Motor neuron (in vitro differentiated cells): ENCODE measurements at regions not wholly inside any gene's neighbourhood (a gene's known extent, or its start where the extent isn't known, plus 50 kb on each side); places are given as distances from the start of the nearest gene placed in this dataset.

Experiments used
- ATAC-seq, 8 experiments: fragments of 200-7000 bp; cut with Tn5 transposase; replicated peaks in 6 of 8; 2 replicates each; pipeline ENCODE4 v1.8.0; 2021; ENCODE audit warnings: mild to moderate bottlenecking in 8 of 8, moderate library complexity in 8 of 8
- H3K27ac ChIP-seq, 2 donors: fragments of 250-450 bp; sonication (Bioruptor Pico); 2 replicates each; pipeline ENCODE4 v1.9.0; 2021; ENCODE audit warnings: antibody characterized with exemption in 2 of 2, mild to moderate bottlenecking in 2 of 2, moderate library complexity in 1 of 2
- H3K4me1 ChIP-seq, 2 donors: fragments of 250-450 bp; sonication (Bioruptor Pico); replicated peaks in 1 of 2; 2 replicates each; pipeline ENCODE4 v1.6.1; 2021; ENCODE audit warnings: antibody characterized with exemption in 2 of 2, mild to moderate bottlenecking in 2 of 2, moderate library complexity in 1 of 2
- H3K4me3 ChIP-seq, 5 donors: fragments of 250-450 bp; sonication (Bioruptor Pico); 2 replicates each; pipeline ENCODE4 v1.9.0; 2021; ENCODE audit warnings: antibody characterized with exemption in 5 of 5, mild to moderate bottlenecking in 5 of 5, moderate library complexity in 4 of 5
- WGBS, 10 experiments: fragments of 450-650 bp; shearing (Covaris generic); methylation state at CpG; one replicate each; pipeline ENCODE4 v1.0.0; 2022; 5-methylcytosine and 5-hydroxymethylcytosine counted together
- in situ Hi-C, 9 experiments: fragments of 400-800 bp; cut with MboI; loops; one replicate each; pipeline ENCODE4 v1.15.0; 2021; ENCODE audit warnings: low sequenced_read_pairs in 9 of 9, low pct_unique_long_range_greater_than_20kb in 2 of 9; ENCODE audit not compliant: unreplicated experiment in 9 of 9

GRCh38 chr13:79108914-79109643, 297.0 kb downstream of the RBM26 start:
- in situ Hi-C loops = no loop called here
- 9 to 90% (median 66%) methylated on average over 1 of the region's 1 CpG; no CpG with 5 or more reads in 2 of the 10 experiments for WGBS, 10 experiments
- no peak for ATAC-seq

GRCh38 chr13:79098596-79098995, 307.5 kb downstream of the RBM26 start:
- ATAC-seq = peak in 2 of 8 experiments; percentile 30 to 53
- WGBS, 10 experiments = 0 to 100% (median 43%) methylated on average over 1 to 4 of the region's 4 CpGs
- in situ Hi-C loops = no loop called here

More at GRCh38 chr13:79108914-79109643, 297.0 kb downstream of the RBM26 start:
- Histone ChIP-seq H3K27ac (no peak overlapping the region), H3K4me1 (no peaks in the 10 kb centered on the region), H3K4me3 (no peak overlapping the region)

GRCh38 chr13:79097201-79097600, 308.9 kb downstream of the RBM26 start:
- 0 to 100% (median 80%) methylated on average over 1 of the region's 1 CpG; no CpG with 5 or more reads in 3 of the 10 experiments for WGBS, 10 experiments
- ATAC-seq = no peak
- Histone ChIP-seq H3K4me1 (no peaks in the 10 kb centered on the region), H3K4me3 (no peak overlapping the region), H3K27ac (no peak overlapping the region)
- in situ Hi-C loops = no loop called here

More at GRCh38 chr13:79098596-79098995, 307.5 kb downstream of the RBM26 start:
- Histone ChIP-seq H3K4me1 (no peaks in the 10 kb centered on the region), H3K27ac (no peak overlapping the region), H3K4me3 (no peak overlapping the region)

- Histone ChIP-seq H3K4me1 (no peaks in the 10 kb centered on the region), H3K4me3 (no peak overlapping the region), H3K27ac (no peak overlapping the region)
- WGBS, 10 experiments = 0 to 78% (median 40%) methylated on average over 1 of the region's 1 CpG; no CpG with 5 or more reads in 3 of the 10 experiments
- no peak for ATAC-seq
- in situ Hi-C loops = no loop called here
Measured at GRCh38 chr13:79096099-79096498, 310.0 kb downstream of the RBM26 start.

- H3K4me1 ChIP-seq = no peaks in the 10 kb centered on the region
- 0 to 100% (median 43%) methylated on average over 1 to 4 of the region's 4 CpGs; no CpG with 5 or more reads in 1 of the 10 experiments for WGBS, 10 experiments
- ATAC-seq = peak in 2 of 8 experiments; percentile 41 to 58
- H3K27ac ChIP-seq = no peak overlapping the region
- in situ Hi-C loops = no loop called here
- no peak overlapping the region for H3K4me3 ChIP-seq
Measured at GRCh38 chr13:79090552-79091124, 315.4 kb downstream of the RBM26 start.

- ATAC-seq = peak in 5 of 8 experiments; percentile 84 to 97 (median 87)
- in situ Hi-C loops = no loop called here
- peaks cover 0 to 4% of the 10 kb centered on the region in 2 donors for H3K4me1 ChIP-seq
- WGBS, 10 experiments = 0 to 86% (median 39%) methylated on average over 1 to 4 of the region's 4 CpGs; no CpG with 5 or more reads in 1 of the 10 experiments
- no peak overlapping the region for H3K27ac ChIP-seq
- H3K4me3 ChIP-seq = no peak overlapping the region
Measured at GRCh38 chr13:79084802-79085424, 321.1 kb downstream of the RBM26 start.

GRCh38 chr13:79081942-79082341, 324.1 kb downstream of the RBM26 start:
- in situ Hi-C loops = no loop called here
- Histone ChIP-seq H3K4me1 (peaks cover 0 to 4% of the 10 kb centered on the region in 2 donors), H3K4me3 (no peak overlapping the region), H3K27ac (no peak overlapping the region)
- WGBS, 10 experiments = 0 to 96% (median 82%) methylated on average over 3 to 4 of the region's 4 CpGs
- ATAC-seq = no peak

- in situ Hi-C loops = no loop called here
- peak in 3 of 8 experiments; percentile 69 to 85 (median 71) for ATAC-seq
- WGBS, 10 experiments = 10 to 100% (median 93%) methylated on average over 1 to 3 of the region's 4 CpGs; no CpG with 5 or more reads in 5 of the 10 experiments
Measured at GRCh38 chr13:79079351-79079839, 326.7 kb downstream of the RBM26 start.

GRCh38 chr13:79075703-79076102, 330.4 kb downstream of the RBM26 start:
- Histone ChIP-seq H3K4me3 (no peak overlapping the region), H3K4me1 (no peaks in the 10 kb centered on the region), H3K27ac (no peak overlapping the region)
- in situ Hi-C loops = no loop called here
- ATAC-seq = no peak

More at GRCh38 chr13:79079351-79079839, 326.7 kb downstream of the RBM26 start:
- H3K4me1 ChIP-seq = no peaks in the 10 kb centered on the region
- H3K4me3 ChIP-seq = no peak overlapping the region
- H3K27ac ChIP-seq = no peak overlapping the region

- no peak for ATAC-seq
- H3K4me1 ChIP-seq = no peaks in the 10 kb centered on the region
- in situ Hi-C loops = no loop called here
- 0 to 100% (median 57%) methylated on average over 1 to 4 of the region's 4 CpGs for WGBS, 10 experiments
- H3K27ac ChIP-seq = no peak overlapping the region
- no peak overlapping the region for H3K4me3 ChIP-seq
Measured at GRCh38 chr13:79070343-79070974, 335.6 kb downstream of the RBM26 start.

GRCh38 chr13:79062291-79062690, 343.8 kb downstream of the RBM26 start:
- no peaks in the 10 kb centered on the region for H3K4me1 ChIP-seq
- H3K4me3 ChIP-seq = no peak overlapping the region
- ATAC-seq = no peak
- 0 to 86% (median 69%) methylated on average over 3 to 6 of the region's 6 CpGs for WGBS, 10 experiments
- in situ Hi-C loops = no loop called here
- no peak overlapping the region for H3K27ac ChIP-seq

GRCh38 chr13:79060216-79060615, 345.8 kb downstream of the RBM26 start:
- Histone ChIP-seq H3K4me1 (no peaks in the 10 kb centered on the region), H3K27ac (no peak overlapping the region), H3K4me3 (no peak overlapping the region)
- no peak for ATAC-seq
- WGBS, 10 experiments = 10 to 100% (median 67%) methylated on average over 1 of the region's 1 CpG; no CpG with 5 or more reads in 5 of the 10 experiments
- in situ Hi-C loops = no loop called here

- Histone ChIP-seq H3K4me3 (no peak overlapping the region), H3K27ac (no peak overlapping the region), H3K4me1 (no peaks in the 10 kb centered on the region)
- no peak for ATAC-seq
- in situ Hi-C loops = no loop called here
- WGBS, 10 experiments = 23 to 100% (median 77%) methylated on average over 3 to 6 of the region's 6 CpGs
Measured at GRCh38 chr13:79056706-79057105, 349.3 kb downstream of the RBM26 start.
